ENCODE measurements at regions not wholly inside any gene's neighbourhood (a gene's known extent, or its start where the extent isn't known, plus 50 kb on each side); places are given as distances from the start of the nearest gene placed in this dataset.

- H3K27me3 ChIP-seq (ENCODE audit: control insufficient read depth, insufficient read depth, low read length): no peaks in the 10 kb centered on the region
- H3K9ac ChIP-seq (ENCODE audit: low read length in 3 of 3): no peak overlapping the region
- no peaks in the 10 kb centered on the region for H3K36me3 ChIP-seq (ENCODE audit: control insufficient read depth in 2 of 3, insufficient read depth in 3 of 3, low read length in 3 of 3)
- TF ChIP-seq CTCF (IDR thresholded peaks at IDR 0.05; ENCODE audit: borderline replicate concordance, extremely low read depth, insufficient read depth): no peak
- intact Hi-C loops (cut with DNase I): no loop called here
- H3K9me3 ChIP-seq (ENCODE audit: control insufficient read depth in 2 of 3, insufficient read depth in 1 of 3, low read length in 3 of 3): no peaks in the 10 kb centered on the region
- DNase-seq: no peak
- H3K4me3 ChIP-seq (ENCODE audit: low read length in 3 of 3): no peak overlapping the region
- no peak for FAIRE-seq
- H3K4me1 ChIP-seq (ENCODE audit: control insufficient read depth in 2 of 3, insufficient read depth in 2 of 3, low read depth in 1 of 3, low read length in 3 of 3): no peaks in the 10 kb centered on the region
- H3K27ac ChIP-seq (ENCODE audit: low read depth in 2 of 2, low read length in 2 of 2): no peak overlapping the region
Measured at GRCh38 chr21:41067709-41068108, 100.3 kb upstream of the BACE2 start.

- H3K4me1 ChIP-seq (ENCODE audit: control insufficient read depth in 2 of 3, insufficient read depth in 2 of 3, low read depth in 1 of 3, low read length in 3 of 3): no peaks in the 10 kb centered on the region
- no peak for FAIRE-seq
- H3K27ac ChIP-seq (ENCODE audit: low read depth in 2 of 2, low read length in 2 of 2): no peak overlapping the region
- H3K4me3 ChIP-seq (ENCODE audit: low read length in 3 of 3): no peak overlapping the region
- no peaks in the 10 kb centered on the region for H3K9me3 ChIP-seq (ENCODE audit: control insufficient read depth in 2 of 3, insufficient read depth in 1 of 3, low read length in 3 of 3)
- intact Hi-C loops (cut with DNase I): no loop called here
- no peak overlapping the region for H3K9ac ChIP-seq (ENCODE audit: low read length in 3 of 3)
- no peak for DNase-seq
- no peaks in the 10 kb centered on the region for H3K36me3 ChIP-seq (ENCODE audit: control insufficient read depth in 2 of 3, insufficient read depth in 3 of 3, low read length in 3 of 3)
- TF ChIP-seq CTCF (IDR thresholded peaks at IDR 0.05; ENCODE audit: borderline replicate concordance, extremely low read depth, insufficient read depth): no peak
- no peaks in the 10 kb centered on the region for H3K27me3 ChIP-seq (ENCODE audit: control insufficient read depth, insufficient read depth, low read length)
Measured at GRCh38 chr21:41068496-41068895, 99.5 kb upstream of the BACE2 start.

GRCh38 chr21:41068967-41069642, 98.9 kb upstream of the BACE2 start:
- H3K27me3 ChIP-seq (ENCODE audit: control insufficient read depth, insufficient read depth, low read length): no peaks in the 10 kb centered on the region
- DNase-seq (peak; percentile 83 to 91 (median 87)), FAIRE-seq (no peak)
- H3K9me3 ChIP-seq (ENCODE audit: control insufficient read depth in 2 of 3, insufficient read depth in 1 of 3, low read length in 3 of 3): no peaks in the 10 kb centered on the region
- H3K9ac ChIP-seq (ENCODE audit: low read length in 3 of 3): no peak overlapping the region
- no peak overlapping the region for H3K4me3 ChIP-seq (ENCODE audit: low read length in 3 of 3)
- H3K4me1 ChIP-seq (ENCODE audit: control insufficient read depth in 2 of 3, insufficient read depth in 2 of 3, low read depth in 1 of 3, low read length in 3 of 3): no peaks in the 10 kb centered on the region
- peak; percentile 71 for TF ChIP-seq CTCF (IDR thresholded peaks at IDR 0.05; ENCODE audit: borderline replicate concordance, extremely low read depth, insufficient read depth)
- no peaks in the 10 kb centered on the region for H3K36me3 ChIP-seq (ENCODE audit: control insufficient read depth in 2 of 3, insufficient read depth in 3 of 3, low read length in 3 of 3)
- H3K27ac ChIP-seq (ENCODE audit: low read depth in 2 of 2, low read length in 2 of 2): no peak overlapping the region
- intact Hi-C loops (cut with DNase I): no loop called here

- FAIRE-seq (no peak), DNase-seq (no peak)
- H3K27ac ChIP-seq (ENCODE audit: low read depth in 2 of 2, low read length in 2 of 2): no peak overlapping the region
- H3K9me3 ChIP-seq (ENCODE audit: control insufficient read depth in 2 of 3, insufficient read depth in 1 of 3, low read length in 3 of 3): no peaks in the 10 kb centered on the region
- TF ChIP-seq CTCF (IDR thresholded peaks at IDR 0.05; ENCODE audit: borderline replicate concordance, extremely low read depth, insufficient read depth): no peak
- no peaks in the 10 kb centered on the region for H3K4me1 ChIP-seq (ENCODE audit: control insufficient read depth in 2 of 3, insufficient read depth in 2 of 3, low read depth in 1 of 3, low read length in 3 of 3)
- H3K9ac ChIP-seq (ENCODE audit: low read length in 3 of 3): no peak overlapping the region
- no peak overlapping the region for H3K4me3 ChIP-seq (ENCODE audit: low read length in 3 of 3)
- no peaks in the 10 kb centered on the region for H3K36me3 ChIP-seq (ENCODE audit: control insufficient read depth in 2 of 3, insufficient read depth in 3 of 3, low read length in 3 of 3)
- H3K27me3 ChIP-seq (ENCODE audit: control insufficient read depth, insufficient read depth, low read length): no peaks in the 10 kb centered on the region
- intact Hi-C loops (cut with DNase I): no loop called here
Measured at GRCh38 chr21:41070284-41070683, 97.7 kb upstream of the BACE2 start.
